B cell (primary cell): ENCODE measurements at regions not wholly inside any gene's neighbourhood (a gene's known extent, or its start where the extent isn't known, plus 50 kb on each side); places are given as distances from the start of the nearest gene placed in this dataset.

ENCODE experiments used
- ATAC-seq: fragments of 200-7000 bp; cut with Tn5 transposase; one replicate; pipeline ENCODE4 v1.10.0; 2021; ENCODE audit warnings: low read depth, mild to moderate bottlenecking, moderate number of reproducible peaks, moderate library complexity
- CTCF ChIA-PET: fragments of 350-600 bp; sonication (Branson Sonifier 250); formaldehyde crosslinking; loops from one replicate; lab custom pipeline; 2021; ENCODE audit warnings: antibody characterized with exemption, inconsistent platforms; lab: Charles Lee
- POLR2A ChIA-PET: fragments of 350-600 bp; sonication (Branson Sonifier 250); formaldehyde crosslinking; loops from one replicate; lab custom pipeline; 2021; ENCODE audit warnings: antibody characterized with exemption; lab: Charles Lee
- DNase-seq: peaks from one replicate; pipeline ENCODE4 v3.0.0; 2013
- H2AFZ ChIP-seq: 2 replicates; pipeline ENCODE4 v1.6.1; 2012; ENCODE audit warnings: mild to moderate bottlenecking, low read depth, low read length; ENCODE audit not compliant: insufficient read depth, poor library complexity, severe bottlenecking
- H3K27ac ChIP-seq, 2 donors: 1 replicate in 1 of 2; 2 replicates in 1 of 2; pipeline ENCODE4 v1.5.1; 2012 to 2013; ENCODE audit warnings: low read length in 2 of 2, mild to moderate bottlenecking in 2 of 2, moderate library complexity in 1 of 2
- H3K27me3 ChIP-seq, 4 experiments: fragments of 200-600 bp in 1 of 4; sonication (generic) in 1 of 4; replicated peaks in 1 of 4; 1 replicate in 2 of 4; 2 replicates in 2 of 4; pipeline versions ENCODE4 v1.6.1 to v1.7.0; 2013 to 2016; ENCODE audit warnings: low read length in 3 of 4, mild to moderate bottlenecking in 2 of 4, mixed read lengths in 1 of 4, moderate library complexity in 1 of 4; ENCODE audit not compliant: insufficient read depth in 4 of 4, control insufficient read depth in 3 of 4; ENCODE audit errors: control extremely low read depth in 1 of 4
- H3K36me3 ChIP-seq, 2 experiments: replicated peaks in 1 of 2; 1 replicate in 1 of 2; 2 replicates in 1 of 2; pipeline versions ENCODE4 v1.6.1 to v1.7.1; 2013; ENCODE audit warnings: low read length in 1 of 2; ENCODE audit not compliant: insufficient read depth in 2 of 2, control insufficient read depth in 1 of 2; ENCODE audit errors: control extremely low read depth in 1 of 2, extremely low read depth in 1 of 2
- H3K4me1 ChIP-seq, 2 donors: fragments of 200-600 bp in 1 of 2; sonication (generic) in 1 of 2; 1 replicate in 1 of 2; 2 replicates in 1 of 2; pipeline versions ENCODE4 v1.5.1 to v1.6.1; 2013 to 2017; ENCODE audit warnings: low read length in 2 of 2; ENCODE audit not compliant: control insufficient read depth in 2 of 2, insufficient read depth in 2 of 2
- H3K4me2 ChIP-seq: replicated peaks from 2 replicates; pipeline ENCODE3; 2012; ENCODE audit warnings: mild to moderate bottlenecking, low read depth, low read length; ENCODE audit not compliant: poor library complexity, severe bottlenecking
- H3K4me3 ChIP-seq, 5 experiments: fragments of 200-600 bp in 1 of 5; sonication (generic) in 1 of 5; 1 replicate in 3 of 5; 2 replicates in 2 of 5; pipeline versions ENCODE4 v1.5.1 to v1.7.0; 2011 to 2016; ENCODE audit warnings: low read length in 4 of 5, mild to moderate bottlenecking in 4 of 5, low read depth in 2 of 5, control low read depth in 1 of 5, moderate library complexity in 1 of 5; ENCODE audit not compliant: insufficient read depth in 1 of 5; ENCODE audit errors: control extremely low read depth in 1 of 5, extremely low read depth in 1 of 5
- H3K79me2 ChIP-seq: fragments of 200-600 bp; sonication (generic); one replicate; pipeline ENCODE4 v1.6.0; 2016; ENCODE audit warnings: low read length; ENCODE audit not compliant: control insufficient read depth, insufficient read depth
- H3K9ac ChIP-seq: fragments of 200-600 bp; sonication (generic); 2 replicates; pipeline ENCODE4 v1.6.1; 2017; ENCODE audit warnings: mild to moderate bottlenecking, low read length, moderate library complexity
- H3K9me3 ChIP-seq, 3 donors: one replicate each; pipeline versions ENCODE4 v1.6.1 to v1.7.1; 2013; ENCODE audit warnings: low read length in 2 of 3; ENCODE audit not compliant: control insufficient read depth in 2 of 3, insufficient read depth in 1 of 3; ENCODE audit errors: control extremely low read depth in 1 of 3
- H4K20me1 ChIP-seq: 2 replicates; pipeline ENCODE4 v1.6.0; 2012; ENCODE audit warnings: mild to moderate bottlenecking, low read length; ENCODE audit not compliant: insufficient read depth, control insufficient read depth, poor library complexity, severe bottlenecking
- H3K27ac Mint-ChIP-seq: one replicate; pipeline ENCODE4 v1.8.0; 2021; ENCODE audit warnings: mixed read lengths
- H3K27me3 Mint-ChIP-seq: one replicate; pipeline ENCODE4 v1.8.0; 2021; ENCODE audit warnings: mixed read lengths
- H3K4me1 Mint-ChIP-seq: one replicate; pipeline ENCODE4 v1.8.0; 2021; ENCODE audit warnings: mixed read lengths
- H3K4me3 Mint-ChIP-seq: one replicate; pipeline ENCODE4 v1.8.0; 2021; ENCODE audit warnings: mixed read lengths
- H3K9me3 Mint-ChIP-seq: one replicate; pipeline ENCODE4 v1.8.0; 2022; ENCODE audit warnings: mixed read lengths; ENCODE audit not compliant: insufficient read depth
- EZH2 ChIP-seq: IDR thresholded peaks from 2 replicates; pipeline ENCODE4 v1.6.1; 2012; ENCODE audit warnings: borderline replicate concordance, low read depth, mild to moderate bottlenecking, moderate library complexity, low read length; ENCODE audit not compliant: insufficient read depth, poor library complexity, severe bottlenecking
- WGBS: methylation state at CpG from one replicate; pipeline ENCODE4 v1.1.5; 2013; ENCODE audit warnings: missing lambda C conversion rate; ENCODE audit not compliant: insufficient coverage; 5-methylcytosine and 5-hydroxymethylcytosine counted together
- intact Hi-C: fragments of 100-400 bp; cut with micrococcal nuclease; formaldehyde crosslinking; loops from one replicate; pipeline ENCODE4 v1.10.0; 2022
- TF ChIP-seq, protein P1 (sequence below): fragments of 200-600 bp; IDR thresholded peaks from one replicate; pipeline ENCODE4 v1.8.0; 2022; ENCODE audit warnings: antibody characterized with exemption, mild to moderate bottlenecking

DNA sequence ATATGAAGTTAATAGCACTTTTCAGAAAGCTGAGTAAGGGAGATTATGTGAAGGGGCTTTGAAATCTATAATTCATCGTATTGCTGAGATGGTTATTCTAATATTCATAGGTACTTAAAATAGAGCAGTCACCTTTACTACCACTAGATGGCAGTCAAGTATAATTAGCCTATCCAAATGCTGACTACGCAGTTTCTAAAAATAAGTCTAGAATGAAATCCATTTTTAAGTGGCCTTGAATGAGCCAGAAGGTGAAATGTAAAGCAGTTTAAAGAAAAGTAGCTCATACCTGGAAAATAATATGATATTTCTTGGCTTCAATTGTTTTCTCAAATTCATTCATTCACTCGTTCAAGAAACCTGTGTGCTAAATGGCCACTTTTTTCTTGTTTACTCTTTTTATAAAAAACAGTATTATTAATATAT lies 1277.1 kb downstream of the GATA3 start:
- Histone ChIP-seq H3K4me1 (no peaks in the 10 kb centered on the region), H3K4me2 (no peak overlapping the region), H3K9ac (no peak overlapping the region), H4K20me1 (no peaks in the 10 kb centered on the region), H3K4me3 (no peak overlapping the region), H3K27ac (no peak overlapping the region), H3K9me3 (no peaks in the 10 kb centered on the region), H3K36me3 (no peaks in the 10 kb centered on the region), H3K27me3 (peaks cover 0 to 5% (median 0%) of the 10 kb centered on the region in 4 experiments), H3K79me2 (no peaks in the 10 kb centered on the region), H2AFZ (no peak overlapping the region)
- ATAC-seq (no peak), DNase-seq (peak; percentile 55)
- Mint-ChIP-seq H3K4me1 (no peaks in the 10 kb centered on the region), H3K9me3 (no peaks in the 10 kb centered on the region), H3K4me3 (no peak overlapping the region), H3K27me3 (peaks cover 17% of the 10 kb centered on the region), H3K27ac (no peak overlapping the region)
- WGBS = no CpG with 5 or more reads among the region's 3 CpGs
- ChIA-PET POLR2A (no interaction called here), CTCF (interaction anchor here (0.9 to 1.5 kb wide), 2 partner anchors 10 to 11 kb away, joined by 3 read pairs; no protein-coding TSS in a partner anchor)
- intact Hi-C loops = no loop called here
- TF ChIP-seq, protein P1, sequence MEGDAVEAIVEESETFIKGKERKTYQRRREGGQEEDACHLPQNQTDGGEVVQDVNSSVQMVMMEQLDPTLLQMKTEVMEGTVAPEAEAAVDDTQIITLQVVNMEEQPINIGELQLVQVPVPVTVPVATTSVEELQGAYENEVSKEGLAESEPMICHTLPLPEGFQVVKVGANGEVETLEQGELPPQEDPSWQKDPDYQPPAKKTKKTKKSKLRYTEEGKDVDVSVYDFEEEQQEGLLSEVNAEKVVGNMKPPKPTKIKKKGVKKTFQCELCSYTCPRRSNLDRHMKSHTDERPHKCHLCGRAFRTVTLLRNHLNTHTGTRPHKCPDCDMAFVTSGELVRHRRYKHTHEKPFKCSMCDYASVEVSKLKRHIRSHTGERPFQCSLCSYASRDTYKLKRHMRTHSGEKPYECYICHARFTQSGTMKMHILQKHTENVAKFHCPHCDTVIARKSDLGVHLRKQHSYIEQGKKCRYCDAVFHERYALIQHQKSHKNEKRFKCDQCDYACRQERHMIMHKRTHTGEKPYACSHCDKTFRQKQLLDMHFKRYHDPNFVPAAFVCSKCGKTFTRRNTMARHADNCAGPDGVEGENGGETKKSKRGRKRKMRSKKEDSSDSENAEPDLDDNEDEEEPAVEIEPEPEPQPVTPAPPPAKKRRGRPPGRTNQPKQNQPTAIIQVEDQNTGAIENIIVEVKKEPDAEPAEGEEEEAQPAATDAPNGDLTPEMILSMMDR = peak; percentile 81
- TF ChIP-seq EZH2 = no peak

DNA sequence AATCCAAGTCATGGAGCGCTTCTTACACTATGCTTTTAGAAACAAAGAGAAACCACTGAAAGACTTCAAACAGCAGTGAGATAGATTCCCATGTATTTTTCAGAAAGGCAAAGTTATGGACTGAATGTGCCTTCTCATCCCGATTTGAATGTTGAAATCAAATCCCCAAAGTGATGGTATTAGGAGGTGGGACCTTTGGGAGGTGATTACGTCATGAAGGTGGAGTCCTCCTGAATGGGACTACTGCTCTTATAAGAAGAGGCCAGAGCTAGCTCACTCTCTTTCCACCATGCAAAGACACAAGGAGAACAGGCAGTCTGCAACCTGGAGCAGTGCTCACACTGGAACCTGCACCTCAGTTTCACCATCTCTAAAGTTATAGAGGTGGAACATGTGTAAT lies 1279.8 kb downstream of the GATA3 start:
- no peak overlapping the region for H3K4me3 ChIP-seq
- Mint-ChIP-seq H3K9me3 (no peaks in the 10 kb centered on the region), H3K27ac (no peak overlapping the region), H3K4me3 (no peak overlapping the region), H3K4me1 (no peaks in the 10 kb centered on the region), H3K27me3 (peaks cover 20% of the 10 kb centered on the region)
- peaks cover 0 to 2% (median 0%) of the 10 kb centered on the region in 4 experiments for H3K27me3 ChIP-seq
- H2AFZ ChIP-seq = no peak overlapping the region
- no peaks in the 10 kb centered on the region for H3K79me2 ChIP-seq
- H3K36me3 ChIP-seq = no peaks in the 10 kb centered on the region
- no peak overlapping the region for H3K4me2 ChIP-seq
- H3K4me1 ChIP-seq = no peaks in the 10 kb centered on the region
- ATAC-seq (no peak), DNase-seq (no peak)
- ChIA-PET POLR2A (no interaction called here), CTCF (interaction anchor here (0.8 kb wide), 1 partner anchor 1947 kb away, joined by 3 read pairs; no protein-coding TSS in a partner anchor)
- H4K20me1 ChIP-seq = no peaks in the 10 kb centered on the region
- WGBS = 100% methylated on average over 1 of the region's 3 CpGs
- H3K9ac ChIP-seq = no peak overlapping the region
- H3K27ac ChIP-seq = no peak overlapping the region
- TF ChIP-seq, protein P1 = no peak
- no peak for TF ChIP-seq EZH2
- no peaks in the 10 kb centered on the region for H3K9me3 ChIP-seq
- intact Hi-C loops = no loop called here
